HG03280 (cell line): ENCODE measurements at regions not wholly inside any gene's neighbourhood (a gene's known extent, or its start where the extent isn't known, plus 50 kb on each side); places are given as distances from the start of the nearest gene placed in this dataset.
"Not testable (repeated sequence)": the region's sequence is repeated elsewhere in the genome, so short reads cannot be mapped to it uniquely, and the experiment has no call there.

Experiments
- ATAC-seq: cut with Tn5 transposase; IDR thresholded peaks from one replicate; pipeline ENCODE4 v1.9.1; 2021; ENCODE audit warnings: mild to moderate bottlenecking, moderate library complexity; ENCODE audit not compliant: unreplicated experiment

DNA sequence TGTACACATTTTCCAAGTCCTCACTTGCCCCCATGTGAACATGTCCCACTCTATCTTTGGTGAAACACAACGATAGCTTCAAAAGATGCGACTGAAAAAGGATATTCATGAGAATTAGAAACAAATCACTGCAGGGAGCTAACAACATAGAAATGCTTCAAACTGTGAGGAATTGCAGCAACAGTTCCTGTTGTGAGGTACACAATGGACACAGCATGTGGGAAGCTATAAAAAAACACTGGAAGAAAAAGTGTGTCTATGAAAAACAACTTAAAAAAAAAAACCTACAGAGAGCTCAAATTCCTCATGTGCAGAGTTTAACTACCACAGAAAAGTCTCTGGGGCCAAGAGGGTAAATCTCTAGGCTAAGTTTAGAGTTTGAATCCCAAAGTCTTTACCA lies 51.6 kb upstream of the BLTP1 start:
- ATAC-seq: no peak

DNA sequence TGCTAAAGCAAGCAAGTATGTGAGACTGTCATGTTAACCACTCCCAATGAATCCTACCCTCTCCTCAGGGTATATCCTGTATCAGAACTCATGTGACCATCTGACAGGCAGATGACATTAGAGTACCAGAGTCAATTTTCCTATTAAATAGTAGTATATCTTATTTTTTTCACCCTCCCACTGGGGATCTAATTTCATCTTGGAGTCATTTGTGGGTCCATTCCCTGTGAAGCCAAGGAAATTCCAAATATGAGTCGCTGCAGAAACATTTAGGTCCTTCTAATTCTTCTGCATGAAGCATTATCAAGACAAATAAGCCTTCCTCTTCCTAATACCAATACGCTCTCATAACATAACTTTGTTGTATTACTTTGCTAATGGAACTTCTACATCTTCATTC lies 52.2 kb upstream of the BLTP1 start:
- ATAC-seq: no peak

DNA sequence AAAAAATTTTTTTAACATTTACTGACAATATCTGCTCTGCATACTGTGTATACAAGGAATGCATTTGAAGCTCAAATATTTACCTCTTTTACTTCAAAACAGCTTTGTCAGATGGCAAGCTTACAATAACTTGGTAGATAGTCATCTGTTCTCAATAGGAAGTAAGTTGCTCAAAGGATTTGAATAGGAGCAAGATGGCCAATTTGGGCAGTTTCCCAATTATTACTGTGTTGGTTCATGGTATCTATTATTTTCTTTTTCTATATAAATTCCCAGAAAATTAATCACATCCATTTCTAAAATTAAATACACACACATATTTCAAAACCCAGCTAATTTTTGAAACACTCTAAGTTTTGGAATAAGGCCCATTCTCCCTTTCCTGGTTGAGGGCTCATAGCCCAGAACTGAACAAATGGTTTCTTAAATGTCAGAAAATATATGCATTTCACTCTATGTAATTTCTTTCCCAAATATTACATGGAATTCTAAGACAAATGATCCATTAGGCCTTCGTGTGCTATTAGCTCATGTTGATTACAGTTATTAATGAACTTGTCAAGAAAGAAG lies 60.2 kb upstream of the BLTP1 start:
- no peak for ATAC-seq

DNA sequence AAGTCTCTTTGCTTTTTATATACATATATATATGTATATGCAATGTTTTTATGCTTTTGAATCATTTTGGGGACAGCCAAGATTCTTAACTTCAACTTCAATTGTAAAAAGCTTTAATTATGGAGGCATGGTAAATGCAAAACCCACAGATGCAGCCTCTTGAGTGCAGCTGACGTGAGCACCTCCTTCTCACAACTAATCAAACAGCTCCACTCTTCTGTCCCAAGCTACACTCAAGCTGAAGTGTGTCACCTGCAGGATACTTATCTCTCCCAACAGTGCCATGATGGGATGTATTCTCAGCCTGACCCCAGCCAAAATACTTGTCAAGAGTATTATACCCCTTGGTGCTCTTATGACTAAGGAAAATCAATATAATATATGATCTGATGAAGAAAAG lies 60.7 kb upstream of the BLTP1 start:
- no peak for ATAC-seq

DNA sequence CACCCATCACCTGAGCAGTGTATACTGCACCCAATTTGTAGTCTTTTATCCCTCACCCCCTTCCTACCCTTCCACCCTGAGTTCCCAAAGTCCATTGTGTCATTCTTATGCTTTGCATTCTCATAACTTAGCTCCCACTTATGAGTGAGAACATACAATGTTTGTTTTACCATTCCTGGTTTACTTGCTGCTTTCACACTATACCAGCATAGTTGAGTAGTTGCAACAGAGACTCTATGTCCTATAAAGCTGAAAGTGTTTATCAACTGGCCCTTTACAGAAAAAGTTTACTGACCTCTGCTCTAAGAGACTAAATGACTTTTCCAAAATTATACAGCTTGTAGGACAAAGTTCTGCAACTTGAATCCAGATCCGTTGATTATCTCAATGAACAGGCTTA lies 61.1 kb upstream of the BLTP1 start:
- ATAC-seq: no peak

DNA sequence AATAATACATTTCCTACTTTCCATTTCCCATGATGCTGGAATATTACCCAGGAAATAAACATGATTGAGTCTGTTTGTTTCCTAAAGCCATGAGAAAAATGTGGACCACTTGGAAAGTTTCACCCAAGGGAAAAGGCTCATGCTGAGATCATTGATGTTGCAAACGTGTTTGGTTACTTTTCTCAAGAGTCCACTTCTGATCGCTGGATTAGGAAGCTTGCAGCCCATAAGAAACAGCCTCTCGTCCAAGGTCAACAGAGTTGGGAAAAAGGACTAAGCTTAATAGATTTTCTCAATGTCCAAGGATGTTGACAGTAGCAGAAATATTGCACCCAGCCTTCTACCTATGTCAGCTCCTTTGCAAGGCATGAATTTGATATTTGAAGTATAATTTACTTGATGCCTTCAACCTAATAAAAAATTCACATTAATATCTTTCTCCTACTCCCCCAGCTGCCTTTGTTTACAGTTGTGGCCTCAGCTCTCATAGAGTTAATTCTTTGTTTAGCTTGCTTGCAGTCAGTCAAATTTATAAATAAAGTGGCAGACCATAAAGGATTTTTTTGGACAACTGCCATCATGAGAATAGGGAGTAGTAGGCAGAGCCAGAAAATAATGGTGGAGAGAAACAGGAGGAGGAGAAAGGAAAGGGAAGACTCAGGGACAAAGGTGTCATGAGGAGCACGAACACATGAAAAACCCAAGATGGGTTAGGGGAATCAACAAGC lies 65.6 kb upstream of the BLTP1 start:
- ATAC-seq: no peak

DNA sequence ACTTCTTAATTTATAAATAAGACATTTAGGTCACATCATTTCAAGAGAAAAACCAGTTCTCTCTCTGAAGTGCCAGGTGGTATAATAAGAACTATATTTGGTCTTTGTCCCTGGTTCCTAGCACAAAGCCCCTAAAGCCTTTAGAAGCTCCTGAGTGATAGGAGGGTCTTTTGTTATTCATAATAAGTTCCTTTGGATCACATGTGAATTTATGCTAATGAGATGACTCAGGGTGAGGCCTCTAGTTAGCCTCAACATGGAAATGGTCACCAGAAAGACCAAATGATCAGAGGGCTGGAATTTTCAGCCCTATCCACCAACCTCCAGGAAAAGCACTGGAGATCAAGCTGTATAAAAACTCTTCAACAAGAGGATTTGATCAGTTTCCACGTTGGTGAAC lies 68.1 kb upstream of the BLTP1 start:
- ATAC-seq: no peak

DNA sequence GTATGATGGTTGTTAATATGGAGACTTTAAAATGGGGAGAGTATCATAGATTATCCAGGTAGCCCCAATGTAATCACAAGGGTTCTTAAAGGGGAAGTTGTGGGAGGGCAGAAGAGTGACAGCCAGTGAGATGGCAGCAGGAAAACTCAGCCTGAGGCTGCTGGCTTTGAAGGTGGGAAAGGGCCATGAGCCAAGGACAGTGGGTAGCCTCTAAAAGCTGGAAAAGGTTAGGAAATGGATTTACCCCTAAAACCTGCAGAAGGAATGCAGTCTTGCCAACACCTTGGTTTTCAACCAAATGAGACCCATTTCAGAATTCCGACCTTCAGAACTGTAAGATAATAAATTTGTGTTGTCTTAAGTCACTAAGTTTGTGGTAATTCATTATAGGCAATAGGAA lies 68.8 kb upstream of the BLTP1 start:
- ATAC-seq: no peak

DNA sequence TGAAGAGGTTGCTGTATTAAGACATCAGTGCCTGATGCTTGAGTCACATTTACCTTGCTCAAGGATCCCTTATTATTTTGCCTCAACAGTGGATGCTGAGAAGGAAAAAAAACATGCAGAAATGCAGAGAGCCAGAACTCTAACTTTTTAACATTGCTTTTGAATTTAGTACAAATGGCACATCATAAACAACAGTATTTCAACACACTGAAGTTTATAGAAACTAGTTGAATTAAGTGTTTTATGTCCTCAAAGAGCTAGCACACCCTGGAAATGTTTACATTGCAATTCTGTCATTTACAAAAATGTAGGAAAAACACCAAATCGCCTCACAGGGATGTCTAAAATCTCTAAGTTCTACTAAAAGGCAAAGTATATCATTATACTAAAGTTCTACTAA lies 69.5 kb upstream of the BLTP1 start:
- ATAC-seq: no peak

DNA sequence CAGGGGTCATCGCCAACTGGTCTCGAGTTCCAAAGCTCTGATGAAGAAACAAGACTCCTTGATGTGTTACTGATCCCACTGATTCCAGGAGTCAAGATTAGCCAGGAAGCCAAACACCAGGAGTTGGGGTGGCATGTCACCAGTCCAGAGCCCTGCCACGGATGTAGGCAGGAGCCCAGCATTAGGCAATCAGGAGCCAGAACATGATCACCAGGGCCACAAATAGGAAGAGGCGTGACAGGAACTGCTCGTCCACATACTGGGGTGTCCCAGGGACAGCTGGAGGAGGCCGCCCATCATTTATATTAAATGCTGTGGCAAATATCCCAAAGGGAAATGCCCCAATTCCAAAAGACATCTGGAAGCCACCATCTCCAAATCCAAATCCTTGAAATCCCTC lies 74.5 kb upstream of the BLTP1 start:
- ATAC-seq: not testable (repeated sequence)

DNA sequence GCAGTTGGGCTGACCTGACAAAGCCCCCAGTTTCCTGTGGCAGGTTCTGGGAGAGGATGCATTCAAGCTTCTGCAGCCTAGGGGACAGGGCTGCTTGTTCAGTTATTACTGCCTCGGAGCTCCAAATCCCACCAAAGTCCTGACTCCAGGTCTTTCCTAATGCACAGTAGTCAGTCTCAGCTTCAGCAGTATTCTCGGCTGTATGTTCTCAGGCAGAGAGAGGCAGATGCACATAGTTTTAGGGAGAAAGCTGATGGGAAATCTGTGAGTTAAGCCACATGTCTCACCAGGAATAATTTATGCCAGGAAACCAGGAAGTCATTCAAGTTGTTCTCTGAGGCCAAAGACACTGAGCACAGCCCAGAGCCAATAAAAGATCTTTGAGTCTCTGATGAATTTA lies 75.3 kb upstream of the BLTP1 start:
- ATAC-seq: not testable (repeated sequence)

DNA sequence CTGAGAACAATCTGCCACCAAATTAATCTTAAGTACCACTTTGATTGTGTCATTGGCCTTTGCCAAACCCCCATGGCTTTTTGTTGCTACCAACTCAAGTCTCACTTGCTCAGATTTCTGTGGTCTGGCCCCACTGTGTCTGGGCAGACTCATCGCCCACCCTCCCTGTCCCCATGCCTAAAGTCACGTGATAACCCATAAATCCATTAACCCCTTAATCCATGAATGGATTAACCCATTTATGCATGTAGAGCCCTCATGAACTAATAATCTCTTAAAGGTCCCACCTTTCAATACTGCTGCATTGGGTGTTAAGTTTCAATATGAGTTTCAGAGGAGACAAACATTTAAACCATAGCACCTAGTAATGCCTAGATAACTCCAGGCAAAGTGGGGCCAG lies 78.5 kb upstream of the BLTP1 start:
- no peak for ATAC-seq

DNA sequence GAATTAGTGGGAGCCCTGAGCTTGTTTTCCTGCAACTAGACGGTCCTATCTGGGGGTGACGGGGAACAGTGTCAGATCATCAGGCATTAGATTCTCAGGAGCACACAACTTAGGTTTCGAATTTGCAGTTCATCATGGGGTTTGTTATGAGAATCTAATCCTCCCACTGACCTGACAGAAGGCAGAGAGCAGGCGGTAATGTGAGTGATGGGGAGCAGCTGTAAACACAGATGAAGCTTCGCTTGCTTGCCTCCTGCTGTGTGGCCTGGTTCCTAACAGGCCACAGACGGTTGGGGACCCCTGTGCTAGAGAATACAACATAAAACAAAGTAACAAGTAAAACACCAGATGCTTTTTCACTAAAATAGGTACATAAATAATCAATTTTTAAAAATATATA lies 86.2 kb upstream of the BLTP1 start:
- no peak for ATAC-seq

DNA sequence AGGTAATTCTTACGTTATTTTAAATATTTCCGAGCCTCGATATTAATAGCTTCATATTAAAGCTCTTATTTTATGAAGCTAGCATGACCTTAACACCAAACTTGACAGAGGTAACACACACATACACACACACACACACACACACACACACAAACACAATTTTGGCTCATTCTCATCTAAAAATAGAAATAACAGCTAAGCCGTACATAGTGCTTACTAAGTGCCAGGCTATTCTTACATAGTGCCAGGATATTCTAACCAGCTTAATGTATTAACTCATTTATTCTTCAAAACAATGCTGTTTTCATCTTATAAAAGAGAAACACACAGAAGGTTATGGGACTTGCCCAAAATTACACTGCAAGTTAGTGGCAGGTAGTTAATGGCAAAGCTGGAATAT lies 87.0 kb upstream of the BLTP1 start:
- ATAC-seq: no peak

DNA sequence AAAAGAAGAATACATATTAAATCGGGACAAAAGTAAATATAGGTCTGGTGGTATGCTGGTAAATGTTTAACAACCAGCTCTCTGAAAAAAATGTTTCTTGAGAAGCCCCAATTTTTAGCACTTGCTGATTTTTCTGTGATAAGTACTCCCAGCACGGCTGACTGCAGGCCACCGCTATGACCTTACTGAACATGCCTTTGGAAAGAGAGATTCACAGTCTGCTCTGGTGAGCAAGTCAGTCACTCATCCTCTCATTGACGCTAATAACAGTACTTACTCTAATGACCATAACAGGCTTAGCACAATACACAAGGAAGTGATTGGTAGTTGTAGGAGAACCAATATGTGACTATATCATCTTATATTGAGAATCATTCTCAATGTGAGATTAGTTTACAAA lies 98.9 kb upstream of the BLTP1 start:
- no peak for ATAC-seq

DNA sequence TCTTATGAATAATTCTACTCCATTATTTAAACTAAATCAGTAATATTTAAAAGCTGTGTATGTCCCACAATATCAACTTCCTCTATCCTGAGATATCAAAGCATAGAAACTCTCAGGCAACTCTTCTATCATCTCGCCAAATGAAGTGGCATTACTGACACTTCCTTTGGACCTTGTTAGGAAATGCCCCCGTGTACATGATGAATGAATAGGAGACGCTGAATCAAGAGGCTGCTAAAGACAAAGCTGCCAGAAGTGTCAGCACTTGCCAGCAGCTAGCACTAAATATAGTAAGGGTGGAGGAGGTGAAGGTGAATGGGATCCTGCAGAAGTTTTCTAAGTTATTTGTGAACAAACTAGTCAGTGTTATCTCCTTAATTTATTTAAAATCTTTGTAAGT lies 99.5 kb upstream of the BLTP1 start:
- ATAC-seq: no peak

DNA sequence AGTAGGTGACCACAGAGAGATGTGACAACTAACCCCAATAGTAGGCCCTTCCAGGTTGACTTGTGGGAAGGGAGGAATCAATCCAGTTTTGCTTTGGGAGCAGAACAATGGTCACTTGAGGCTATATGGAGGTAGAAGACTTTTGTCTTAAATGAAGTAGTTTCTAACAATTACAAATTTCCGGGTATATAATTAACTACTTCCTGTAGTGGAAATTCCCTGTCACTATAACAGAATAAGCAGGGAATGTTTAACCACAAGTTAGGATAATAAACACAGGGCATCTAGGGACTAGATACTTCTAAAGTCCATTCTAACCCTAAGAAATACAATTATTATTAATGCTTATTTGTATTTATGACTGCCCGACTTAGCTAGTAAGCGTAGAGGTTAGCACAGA lies 99.0 kb upstream of the TRPC3 start:
- ATAC-seq: no peak

DNA sequence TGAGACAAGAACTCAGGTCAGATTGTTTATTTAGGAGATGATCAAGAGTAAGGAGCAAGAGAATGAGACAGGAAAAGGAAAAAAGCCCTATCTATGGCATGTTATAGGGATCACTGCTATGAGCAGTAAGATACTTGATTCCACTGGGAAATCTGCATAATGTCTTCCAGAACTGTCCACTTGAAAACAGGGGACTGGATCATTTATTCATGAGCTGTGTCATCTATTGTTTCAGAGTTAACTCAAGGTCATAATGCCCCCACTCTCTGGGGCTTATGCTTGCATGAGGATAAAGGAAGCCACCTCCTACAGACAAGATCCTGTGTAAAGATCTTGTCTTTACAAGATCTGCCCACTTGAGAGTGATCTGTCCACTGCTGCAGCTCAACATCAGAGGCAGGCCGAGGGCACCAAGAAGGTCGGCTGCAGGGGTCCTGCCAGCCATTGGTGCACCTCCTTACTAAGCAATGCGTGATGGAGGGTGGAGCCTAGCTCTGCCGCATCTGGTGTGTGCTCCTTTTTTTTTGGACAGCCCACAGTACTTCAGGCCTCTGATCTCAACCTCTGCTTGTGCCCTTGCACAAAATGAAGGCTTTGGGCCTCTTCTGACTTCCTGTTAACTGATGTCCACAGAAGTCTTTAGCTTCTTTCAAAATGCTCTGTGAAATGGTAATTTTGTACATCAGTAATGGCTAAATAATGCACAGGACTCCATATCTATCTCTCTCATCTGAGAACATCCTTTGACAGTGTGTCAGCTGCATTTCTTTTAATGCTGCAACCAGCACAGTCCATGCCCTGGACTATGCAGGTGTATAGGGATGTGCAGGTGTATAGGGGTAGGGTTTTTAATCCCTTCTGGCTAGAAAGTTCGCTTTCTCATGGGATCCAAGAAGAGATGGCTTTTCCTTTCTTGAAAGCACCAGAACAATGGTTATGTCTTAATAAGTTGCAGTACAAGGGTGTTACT lies 95.9 kb upstream of the TRPC3 start:
- ATAC-seq: no peak

DNA sequence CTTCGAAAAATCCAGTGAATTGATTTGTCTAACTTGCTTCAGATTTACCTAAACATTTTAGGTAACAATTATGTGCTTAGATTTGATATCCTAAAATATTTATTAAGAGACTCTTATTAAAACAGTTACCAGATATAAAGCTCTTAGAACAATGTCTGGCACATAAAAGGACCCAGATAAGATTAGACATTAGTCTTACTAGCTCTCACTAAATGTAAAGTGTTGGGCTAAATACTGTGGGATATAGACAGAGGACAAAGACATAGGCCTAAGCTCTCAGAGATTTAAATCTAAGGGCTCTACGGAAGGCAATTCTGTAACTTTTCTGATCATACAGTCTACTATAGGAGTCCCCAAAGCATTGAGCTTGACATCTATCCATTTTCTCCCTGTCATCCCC lies 94.4 kb upstream of the TRPC3 start:
- ATAC-seq: no peak

DNA sequence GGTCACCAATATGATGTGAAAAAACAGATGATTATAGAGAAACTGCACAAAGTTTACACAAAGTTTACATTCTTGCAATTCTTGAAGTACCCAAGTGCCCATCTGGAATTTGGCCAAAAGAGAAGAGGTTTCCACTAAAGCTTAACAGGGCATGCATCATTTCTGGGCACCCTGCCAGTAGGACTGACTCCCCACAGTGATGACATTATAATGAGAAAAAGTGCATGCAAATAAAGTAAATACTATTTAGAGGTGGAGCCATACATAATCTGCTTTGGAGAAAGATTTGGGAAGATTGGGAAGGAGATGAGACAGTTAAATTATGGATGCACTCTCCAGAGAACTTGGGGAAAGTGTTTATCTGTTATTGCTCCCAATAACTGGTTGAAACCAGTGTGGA lies 93.7 kb upstream of the TRPC3 start:
- ATAC-seq: no peak

DNA sequence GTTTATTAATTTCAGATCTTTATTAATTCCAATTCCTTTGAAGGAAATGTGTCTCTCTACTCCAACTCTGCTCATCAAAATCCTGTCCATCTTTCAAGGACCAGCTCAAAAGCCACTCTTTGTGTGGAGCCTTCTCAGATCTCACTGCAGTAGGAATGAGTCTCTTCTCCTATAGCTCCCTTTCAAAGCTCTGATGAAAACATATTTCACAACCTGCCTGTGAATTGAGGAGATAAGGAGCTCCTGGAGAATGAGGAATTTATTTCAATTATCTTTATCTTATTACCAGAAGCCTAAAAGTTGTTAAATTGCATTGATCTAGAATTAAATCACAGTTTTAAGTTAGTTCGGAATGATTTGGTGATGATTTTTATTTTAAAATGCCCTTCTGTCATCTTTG lies 92.6 kb upstream of the TRPC3 start:
- ATAC-seq: no peak

DNA sequence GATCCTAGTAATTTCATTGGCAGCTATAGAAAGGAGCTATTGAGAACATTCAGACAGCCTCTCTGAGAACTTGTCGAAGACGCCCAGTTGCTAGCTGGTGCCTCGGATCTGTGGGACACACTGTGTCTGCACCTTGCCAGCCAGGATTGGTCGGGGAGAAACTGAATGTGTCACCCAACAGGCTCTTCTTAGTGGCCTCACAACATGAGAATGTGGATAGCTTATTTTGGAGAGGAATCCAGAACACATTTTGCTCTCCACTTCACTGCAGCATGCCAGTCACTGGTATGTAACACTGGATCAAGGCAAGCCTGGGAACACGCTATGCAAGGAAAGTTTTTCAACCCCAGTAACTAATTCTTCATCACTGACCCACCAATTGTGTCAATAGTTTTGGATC lies 89.5 kb upstream of the TRPC3 start:
- no peak for ATAC-seq
